ENCODE measurements at regions not wholly inside any gene's neighbourhood (a gene's known extent, or its start where the extent isn't known, plus 50 kb on each side); places are given as distances from the start of the nearest gene placed in this dataset.
"Not testable (repeated sequence)": the region's sequence is repeated elsewhere in the genome, so short reads cannot be mapped to it uniquely, and the experiment has no call there.

DNA sequence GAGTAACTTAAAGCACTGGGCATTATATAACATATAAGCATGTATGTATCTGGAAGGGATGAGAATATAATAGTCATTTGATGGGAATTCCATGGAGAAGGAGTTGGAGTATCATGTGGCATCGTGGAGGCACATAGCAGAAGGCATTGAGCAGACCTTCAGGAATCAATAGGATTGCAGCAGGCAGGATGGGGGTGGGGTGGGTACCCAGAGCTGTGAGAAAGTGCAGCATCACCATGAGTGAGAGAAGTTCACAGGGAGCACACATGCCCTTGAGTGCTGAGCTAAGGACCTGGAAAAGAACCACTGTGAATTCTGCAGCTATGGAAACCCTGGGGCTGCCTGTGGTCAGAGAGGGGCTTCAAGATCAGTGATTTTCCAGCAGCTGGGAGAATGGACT, 57.3 kb downstream of the MED10 start:
- DNase-seq, result no peak

DNA sequence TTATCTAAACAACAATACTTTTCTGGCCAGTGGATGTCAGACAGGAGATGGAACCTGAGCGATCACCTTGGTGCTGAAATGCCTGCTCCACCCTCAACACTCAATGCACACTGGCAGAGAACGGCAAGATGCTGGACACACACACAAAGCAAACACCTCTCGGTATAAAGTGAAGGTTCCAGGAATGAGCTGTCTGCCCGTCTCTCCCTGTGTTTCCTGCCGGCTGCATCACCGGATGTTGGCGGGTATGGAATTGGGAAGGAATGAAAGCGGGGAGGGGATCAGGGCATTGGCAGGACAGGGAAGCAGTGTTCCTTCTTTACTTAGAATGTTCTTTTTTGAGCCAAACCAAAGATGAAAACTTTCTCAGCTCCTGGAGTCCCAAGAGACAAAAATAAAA, 59.2 kb downstream of the MED10 start:
- no peak for DNase-seq

DNA sequence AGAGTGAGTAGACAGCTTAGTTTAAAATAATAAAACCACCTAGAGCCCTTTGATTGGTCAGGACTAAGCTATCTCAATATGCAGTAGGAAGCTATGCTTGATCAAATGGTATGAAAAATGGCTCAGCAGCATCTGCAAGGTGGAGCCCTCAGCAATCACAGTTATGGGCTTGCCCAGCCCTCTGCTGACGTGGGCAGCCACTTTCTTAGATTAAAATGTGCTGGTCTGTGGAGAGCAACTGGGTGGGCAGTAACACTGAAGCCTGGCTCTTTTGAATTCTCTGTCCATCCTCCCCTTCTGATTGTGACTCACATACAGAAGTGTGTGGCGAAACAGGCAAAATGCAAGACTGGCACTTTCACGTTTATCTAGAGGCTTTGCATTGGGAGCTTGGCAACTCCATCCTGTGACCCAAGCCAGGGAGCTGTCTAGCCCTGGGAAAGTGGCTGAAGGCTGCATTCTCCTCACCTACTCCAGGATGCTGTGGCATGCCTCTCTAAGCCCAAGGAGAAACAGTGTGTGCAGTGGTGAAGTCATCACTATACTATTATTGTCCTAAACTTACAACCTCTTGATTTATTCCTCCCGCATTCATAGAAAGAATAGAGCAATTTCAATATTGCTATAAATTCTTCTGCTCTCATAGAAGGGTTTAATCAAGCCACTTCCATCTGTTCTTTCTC, 61.1 kb downstream of the MED10 start:
- DNase-seq, result no peak

DNA sequence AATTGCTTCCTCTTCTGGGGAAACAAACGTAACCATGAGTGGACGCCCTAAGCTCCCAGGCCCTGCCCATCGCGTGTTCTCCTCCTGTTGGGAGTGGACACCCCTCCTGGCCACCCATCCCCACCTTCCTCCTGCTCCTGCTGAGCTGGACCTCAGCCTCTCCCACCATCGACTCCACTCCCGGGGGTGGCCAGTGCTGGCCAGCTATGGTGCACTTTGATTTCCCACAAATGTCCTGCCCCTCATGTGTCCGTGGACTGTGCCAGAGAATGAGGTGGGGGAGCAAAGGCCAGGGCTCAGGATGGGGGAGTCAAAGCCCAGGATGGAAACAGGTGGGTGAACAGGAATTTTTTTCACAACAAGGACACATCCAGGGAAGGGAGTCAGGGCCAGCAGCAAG, 62.8 kb downstream of the MED10 start:
- DNase-seq, result no peak

DNA sequence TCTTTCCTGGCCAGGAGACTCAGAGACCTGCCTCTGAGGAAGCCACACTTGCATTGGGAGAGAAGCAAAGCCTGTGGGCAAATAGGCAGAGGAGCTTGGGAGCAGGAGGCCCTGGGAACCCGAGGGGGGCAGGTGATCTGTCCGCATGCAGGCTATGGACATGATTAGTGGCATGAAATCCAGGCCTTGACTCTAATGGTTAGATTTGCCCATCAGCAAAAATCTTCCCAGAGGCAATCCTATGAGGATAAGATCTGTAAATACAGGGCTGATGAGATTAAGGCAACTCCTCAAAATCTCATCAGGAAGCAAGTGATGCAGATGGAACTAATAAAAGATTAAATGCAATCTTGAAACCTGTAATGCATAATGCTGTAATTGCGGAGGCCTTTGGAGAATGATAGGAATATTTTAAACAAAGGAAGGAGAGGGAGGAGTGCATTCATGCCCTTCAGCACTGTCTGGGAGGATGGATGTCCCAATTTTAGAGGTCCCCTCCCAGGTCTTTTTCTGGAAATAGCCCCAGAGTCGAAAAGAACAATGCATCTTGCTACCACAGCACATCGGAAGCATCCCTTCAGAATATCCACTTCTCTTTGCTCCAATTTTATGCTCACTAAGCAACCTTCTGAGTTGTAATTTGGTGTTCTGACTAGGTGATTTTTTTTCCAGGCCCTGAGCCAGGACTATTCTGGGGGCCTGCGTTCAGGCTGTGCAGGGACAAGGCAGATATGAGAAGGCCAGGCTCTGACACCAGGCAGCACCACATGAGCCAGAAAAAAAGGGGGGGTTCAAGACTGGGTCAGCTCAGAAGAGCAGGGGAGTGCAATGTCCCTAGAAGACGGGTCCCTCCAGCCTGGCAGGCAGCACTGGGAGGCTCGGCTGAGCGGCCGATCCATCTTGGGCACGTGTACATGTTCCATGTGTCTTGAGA, 66.5 kb downstream of the MED10 start:
- no peak for DNase-seq

DNA sequence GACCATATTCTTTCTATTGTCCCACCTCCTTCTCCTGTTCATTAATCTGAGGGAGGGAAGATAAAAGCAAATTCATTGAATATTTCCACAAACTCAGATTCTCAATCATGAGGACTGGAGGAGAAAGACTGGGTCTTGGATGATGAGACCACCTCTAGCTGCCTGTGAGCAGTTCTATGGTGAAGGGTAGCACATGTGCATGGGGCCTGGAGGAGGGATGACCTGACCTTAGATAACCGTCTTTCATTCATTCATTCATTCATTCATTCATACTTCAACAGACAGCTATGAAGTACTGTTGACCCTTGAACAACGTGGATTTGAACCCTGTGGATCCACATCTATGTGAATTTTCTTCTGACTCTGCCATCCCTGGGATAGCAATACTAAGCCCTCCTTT, 68.4 kb downstream of the MED10 start:
- DNase-seq, result no peak

DNA sequence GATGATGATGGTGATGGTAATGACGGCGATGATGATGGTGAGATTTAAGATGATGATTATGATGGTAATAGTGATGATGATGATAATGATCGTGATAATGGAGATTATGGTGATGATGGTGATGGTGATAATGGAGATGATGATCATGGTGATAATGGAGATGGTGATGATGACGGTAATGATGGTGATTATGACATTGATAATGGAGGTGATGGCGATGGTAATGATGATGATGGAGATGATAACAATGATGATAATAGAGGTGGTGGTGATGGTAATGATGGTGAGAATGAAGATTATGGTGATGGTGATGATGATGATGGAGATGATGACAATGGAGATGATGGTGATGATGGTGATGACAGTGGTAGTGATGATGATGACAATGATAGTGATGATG, 69.7 kb downstream of the MED10 start:
- DNase-seq, result no peak

DNA sequence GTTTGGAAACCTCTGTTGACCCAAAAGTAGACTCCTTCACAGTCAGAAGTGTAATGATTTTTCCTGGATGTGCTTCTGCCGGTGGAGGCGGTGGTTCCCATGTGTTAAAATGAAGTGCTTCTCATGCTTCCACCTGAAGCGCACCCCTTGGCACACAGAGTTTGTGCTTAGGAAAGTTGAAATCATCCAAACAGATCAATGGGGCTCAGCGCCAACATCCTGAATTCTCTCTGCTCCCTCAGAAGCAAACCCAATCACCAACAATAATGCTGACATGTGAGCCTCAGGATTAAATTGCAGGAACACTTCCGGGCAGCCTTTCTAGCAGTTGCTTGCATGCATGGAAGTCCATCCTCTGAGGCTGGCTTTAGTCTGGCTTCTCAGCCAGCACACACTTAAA, 71.0 kb downstream of the MED10 start:
- DNase-seq, result no peak

DNA sequence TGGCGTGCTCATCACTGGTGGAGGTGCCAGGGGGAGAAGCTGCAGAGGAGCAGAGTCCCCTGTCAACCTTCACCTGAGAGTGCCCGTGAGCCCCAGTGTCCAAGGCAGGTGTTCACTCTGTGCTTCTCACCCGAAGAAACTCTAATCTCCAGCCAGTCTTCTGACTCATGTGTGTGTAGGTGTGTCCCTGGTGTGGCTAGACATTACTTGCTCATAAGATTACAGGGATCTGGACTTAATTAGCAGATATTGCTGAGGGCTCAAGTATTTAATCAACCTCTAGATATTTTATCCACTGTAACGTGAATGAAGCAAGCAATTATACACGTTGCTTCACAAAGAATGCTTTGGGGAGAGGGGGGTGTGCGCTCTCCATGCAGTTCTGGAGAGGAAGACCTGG, 72.5 kb downstream of the MED10 start:
- no peak for DNase-seq

DNA sequence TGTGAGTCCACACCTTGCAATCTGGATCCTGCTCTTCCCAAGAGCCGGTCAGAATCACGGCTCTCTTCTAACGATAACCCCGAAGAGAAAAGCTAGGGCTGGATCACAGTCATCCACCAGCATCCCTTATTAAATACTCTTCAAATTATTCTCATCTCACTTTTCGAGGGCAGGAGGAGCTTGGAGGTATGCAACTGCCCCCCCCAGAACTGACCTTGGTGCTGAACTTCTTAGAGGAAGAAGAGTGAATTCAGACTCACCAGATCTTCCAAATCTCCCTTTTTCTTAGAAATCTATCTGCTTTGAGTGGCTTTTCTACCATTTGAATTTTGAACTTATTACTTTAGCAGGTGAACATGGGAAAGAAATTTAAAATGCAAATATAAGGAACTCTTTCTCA, 75.7 kb downstream of the MED10 start:
- peak; percentile 2 for DNase-seq

DNA sequence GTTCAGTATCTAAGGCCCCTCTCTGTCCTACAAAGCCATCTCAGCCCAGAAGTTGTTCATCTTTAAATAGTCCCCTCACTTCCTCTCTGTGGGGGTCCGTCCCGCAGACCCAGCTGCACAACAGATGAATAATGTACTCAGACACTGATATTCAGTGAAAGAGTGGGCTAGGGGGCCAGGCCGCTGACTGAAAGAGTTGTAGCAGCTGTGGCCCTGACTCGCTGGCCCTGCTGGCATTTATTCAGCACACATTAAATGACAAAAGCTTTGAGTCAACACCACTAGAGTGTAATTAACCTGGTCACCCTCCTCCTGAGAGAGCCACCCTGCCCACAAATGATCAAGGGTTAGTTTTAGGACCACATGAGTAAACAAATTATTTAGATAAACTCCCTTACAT, 76.3 kb downstream of the MED10 start:
- no peak for DNase-seq

DNA sequence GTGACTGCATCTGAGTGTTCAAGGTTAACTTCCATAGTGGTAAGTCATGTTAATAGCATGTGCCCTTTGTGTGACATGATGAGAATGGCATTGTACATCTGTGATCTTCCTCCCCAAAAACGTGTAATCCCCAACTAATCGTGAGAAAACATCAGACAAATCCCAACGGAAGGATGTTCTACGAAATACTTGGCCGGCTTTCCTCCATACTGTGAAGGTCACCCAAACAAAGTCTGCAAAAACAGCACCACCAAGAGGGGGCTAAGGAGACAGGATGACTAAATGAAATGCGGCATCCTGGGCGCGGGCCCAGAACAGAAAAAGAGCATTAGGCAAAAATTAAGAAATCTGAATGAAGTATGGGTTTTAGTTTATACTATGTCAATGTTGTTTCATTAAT, 81.8 kb downstream of the MED10 start:
- DNase-seq, result no peak

DNA sequence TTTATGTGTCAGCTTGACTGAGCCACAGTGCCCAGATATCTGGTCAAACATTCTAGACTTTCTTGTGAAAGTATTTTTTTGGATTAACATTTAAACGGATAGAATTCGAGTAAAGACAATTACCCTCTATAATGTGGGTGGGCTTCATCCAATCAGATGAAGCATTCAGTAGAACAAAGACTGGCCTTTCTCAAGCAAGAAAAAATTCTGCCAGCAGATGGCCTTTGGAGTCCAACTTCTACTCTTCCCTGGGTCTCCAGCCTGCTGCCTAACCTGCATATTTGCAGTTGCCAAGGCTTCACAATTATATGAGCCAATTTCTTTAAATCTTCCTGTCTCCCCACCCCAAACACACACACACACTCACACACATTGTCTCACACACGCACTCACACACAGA, 86.4 kb downstream of the MED10 start:
- peak; percentile 22 for DNase-seq

DNA sequence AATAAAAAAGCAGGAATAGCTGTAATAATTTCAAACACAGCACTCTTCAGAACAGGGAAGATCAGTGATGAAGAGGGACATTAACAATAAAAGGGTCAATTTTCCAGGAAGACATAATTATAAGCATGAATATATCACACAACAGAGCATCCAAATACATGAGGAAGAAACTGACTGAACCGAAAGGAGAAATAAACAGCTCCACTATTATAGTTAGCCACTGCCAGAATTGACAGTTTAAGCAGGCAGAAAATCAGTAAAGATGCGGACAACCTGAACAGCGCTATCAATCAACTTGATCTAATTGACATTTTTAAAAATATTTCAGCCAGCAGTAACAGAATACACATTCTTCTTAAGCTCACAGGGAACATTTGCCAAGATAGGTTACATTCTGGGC, 89.1 kb downstream of the MED10 start:
- DNase-seq, result no peak

DNA sequence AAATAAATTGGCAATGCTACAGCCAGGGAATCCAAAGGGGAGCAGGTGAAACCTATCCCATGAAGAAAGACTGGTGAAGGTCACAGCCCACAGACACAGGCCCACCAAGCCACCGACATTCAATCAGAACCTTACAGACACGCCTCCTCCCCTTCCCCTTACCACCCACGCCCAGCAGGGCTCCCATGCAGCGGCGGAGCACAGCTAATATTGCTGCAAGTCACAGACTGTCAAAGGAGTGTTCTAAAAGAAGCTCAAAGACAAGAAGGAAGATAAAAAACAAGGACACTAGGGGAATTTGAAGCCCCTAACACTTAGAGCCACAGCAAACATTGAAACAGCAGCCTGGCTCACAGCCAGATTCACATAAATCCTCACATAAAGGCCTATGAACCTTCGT, 91.2 kb downstream of the MED10 start:
- DNase-seq, result no peak

DNA sequence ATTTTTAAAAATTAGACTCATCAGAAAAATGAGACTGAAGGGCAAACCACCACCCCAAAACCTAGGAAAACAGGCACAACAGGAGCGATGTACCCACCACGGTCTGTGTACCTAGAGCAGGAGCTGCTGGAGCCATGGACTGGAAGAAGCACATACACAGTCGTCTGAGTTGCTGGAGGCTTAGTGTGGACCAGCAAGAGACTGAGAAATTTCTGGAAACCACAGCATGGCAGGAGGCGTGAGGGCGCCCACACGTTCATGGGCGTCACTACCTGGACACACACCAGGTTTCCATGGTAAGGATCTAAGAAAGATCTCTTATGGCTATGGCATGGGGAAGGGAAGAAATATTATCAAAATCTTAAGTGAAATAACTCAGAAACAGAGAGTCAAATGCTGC, 91.9 kb downstream of the MED10 start:
- DNase-seq, result no peak

DNA sequence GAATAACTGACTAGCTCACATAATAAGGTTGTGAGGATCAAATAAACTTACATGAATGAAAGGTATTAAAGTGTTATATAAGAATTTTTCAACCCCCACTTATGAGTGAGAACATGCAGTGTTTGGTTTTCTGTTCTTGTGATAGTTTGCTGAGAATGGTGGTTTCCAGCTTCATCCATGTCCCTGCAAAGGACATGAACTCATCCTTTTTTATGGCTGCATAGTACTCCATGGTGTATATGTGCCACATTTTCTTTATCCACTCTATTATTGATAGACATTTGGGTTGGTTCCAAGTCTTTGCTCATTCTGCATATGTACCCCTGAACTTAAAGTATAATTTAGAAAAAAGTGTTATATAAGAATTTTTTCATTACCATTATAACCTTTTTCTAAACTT, 93.9 kb downstream of the MED10 start:
- DNase-seq, result not testable (repeated sequence)

DNA sequence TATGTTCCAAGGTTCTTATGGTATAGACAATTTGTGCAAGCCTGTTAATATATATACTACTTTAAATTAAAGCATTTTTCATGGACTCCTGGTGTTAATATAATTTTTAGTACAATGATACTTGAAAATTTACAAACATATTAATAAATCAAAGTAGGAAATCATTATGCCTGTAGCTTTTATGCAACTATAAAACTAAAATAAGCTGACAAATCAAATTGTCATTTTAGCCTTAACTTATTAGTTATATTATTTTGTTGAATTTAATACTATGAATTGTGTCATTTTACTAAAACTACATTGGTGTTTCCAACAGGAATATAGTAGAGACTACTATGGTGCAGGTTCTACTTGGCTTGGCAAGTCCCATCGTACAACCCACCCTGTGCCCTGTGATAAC, 96.0 kb downstream of the MED10 start:
- no peak for DNase-seq

DNA sequence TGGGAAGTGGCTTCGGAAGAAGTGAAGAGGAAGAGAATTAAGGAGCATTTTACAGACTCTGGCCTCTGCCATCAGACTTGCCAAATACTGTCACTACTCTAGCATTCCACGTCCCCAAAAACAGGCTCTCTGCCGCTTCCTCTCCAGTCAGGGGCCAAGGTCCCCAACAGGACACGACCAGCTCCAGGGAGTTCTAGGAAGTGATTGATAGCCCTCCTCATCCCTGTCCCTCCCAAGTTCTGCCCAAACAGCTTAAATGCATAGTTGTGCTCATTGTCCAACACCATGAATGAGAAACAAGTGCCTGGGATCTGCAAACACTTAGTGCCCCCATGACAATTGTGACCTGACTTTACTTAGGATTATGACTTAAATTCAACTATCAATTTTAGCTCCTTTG, 96.5 kb downstream of the MED10 start:
- DNase-seq, result no peak

DNA sequence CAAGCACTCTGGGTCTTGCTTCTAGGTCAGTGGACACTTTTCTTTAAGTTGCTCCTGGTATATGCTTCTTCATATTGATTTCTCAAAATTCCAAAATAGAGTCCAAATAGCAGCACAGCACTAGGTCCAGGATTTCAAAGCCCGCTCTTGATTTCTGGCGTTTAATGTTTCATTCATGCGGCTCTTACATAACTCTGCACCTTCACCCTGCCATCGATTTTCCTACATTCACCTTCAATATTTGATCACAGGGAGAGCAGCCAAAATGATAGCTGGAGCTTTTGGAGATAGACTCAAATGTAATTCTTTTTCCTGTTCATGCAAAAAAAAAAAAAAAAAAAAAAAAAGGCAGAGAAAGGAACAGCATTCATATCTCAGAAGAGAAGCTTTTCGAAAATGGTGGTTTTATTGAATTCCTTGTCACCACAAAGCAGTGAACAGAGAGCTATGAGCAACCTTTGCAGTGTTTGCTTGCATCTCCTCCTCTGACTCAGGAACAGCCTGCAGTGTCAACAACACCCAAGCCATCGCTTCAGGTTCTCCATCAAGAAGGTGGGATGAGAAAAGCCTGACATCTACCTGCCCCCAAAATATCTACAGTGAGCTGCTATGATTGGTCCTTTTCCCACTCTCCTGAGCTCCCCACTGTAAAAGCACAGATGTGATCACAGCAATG, 97.8 kb downstream of the MED10 start:
- no peak for DNase-seq

DNA sequence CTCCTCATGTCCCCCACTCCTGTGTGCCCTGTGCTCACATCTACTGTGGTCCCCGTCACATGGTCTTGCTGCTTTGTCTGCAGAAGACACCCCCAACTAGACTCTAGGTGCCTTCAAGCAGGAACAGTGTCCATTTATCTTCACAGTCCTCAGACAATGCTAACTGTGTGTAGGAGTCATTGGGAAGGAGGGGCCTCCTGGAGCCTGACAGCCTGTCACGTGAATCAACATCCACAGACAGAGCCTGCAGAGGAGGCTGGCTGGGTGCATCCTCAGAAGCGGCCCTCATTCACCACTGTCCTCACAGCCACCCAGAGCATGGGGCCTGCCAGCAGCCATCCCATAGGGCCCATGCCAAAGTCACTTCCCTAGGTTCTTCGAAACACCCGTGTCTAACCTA, 98.7 kb downstream of the MED10 start:
- no peak for DNase-seq

DNA sequence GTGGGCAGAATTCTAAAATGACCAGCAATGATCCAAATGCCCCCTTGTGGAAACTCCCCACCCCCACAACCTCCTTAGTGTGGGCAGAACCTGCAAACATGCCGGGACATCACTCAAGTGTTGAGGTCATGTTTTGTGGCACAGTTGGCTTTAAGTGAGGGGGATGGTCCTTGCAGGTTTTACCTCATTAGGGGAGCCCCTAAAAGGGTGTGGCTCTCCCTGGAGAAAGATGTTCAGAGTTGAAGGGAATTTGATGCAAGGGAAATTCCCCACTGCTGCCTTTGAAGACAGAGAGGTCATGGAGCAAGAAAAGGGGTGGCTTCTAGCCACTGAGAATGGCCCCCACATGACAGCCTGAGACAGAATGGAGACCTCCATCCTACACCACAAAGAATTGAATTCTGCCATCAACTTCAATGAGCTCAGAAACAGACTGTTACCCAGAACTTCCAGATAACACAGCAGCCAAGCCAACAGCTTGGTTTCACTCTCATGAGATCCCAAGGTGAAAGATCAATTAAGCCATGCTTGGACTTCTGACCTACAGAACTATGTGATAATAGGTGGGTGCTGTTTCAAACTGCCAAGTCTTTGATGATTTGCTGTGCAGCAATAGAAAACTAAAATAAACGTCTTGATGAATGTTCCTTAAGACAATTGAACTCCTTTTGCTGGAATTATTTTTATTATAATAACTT, 103.4 kb downstream of the MED10 start:
- no peak for DNase-seq

DNA sequence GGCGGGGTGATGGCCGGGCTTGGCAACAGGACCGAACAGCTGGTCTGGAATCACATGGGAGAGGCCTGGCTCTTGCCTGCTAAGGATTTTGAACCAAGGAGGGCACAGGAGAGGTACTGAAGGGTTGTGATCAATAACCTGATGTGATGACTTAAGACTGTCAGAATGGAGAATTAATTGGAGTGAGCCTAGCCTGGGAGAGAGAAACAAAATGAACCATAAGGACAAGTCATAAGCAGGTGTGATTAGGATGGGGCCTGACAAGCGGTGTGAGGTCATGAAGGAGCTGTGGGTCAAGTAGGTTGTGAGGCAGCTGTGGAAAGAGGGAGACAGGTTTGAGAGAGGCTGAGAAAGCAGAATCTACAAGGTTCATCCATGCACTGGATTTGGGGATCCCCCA, 104.6 kb downstream of the MED10 start:
- DNase-seq, result no peak

Measured in fibroblast of skin of right biceps (primary cell).